ENCODE measurements at regions not wholly inside any gene's neighbourhood (a gene's known extent, or its start where the extent isn't known, plus 50 kb on each side); places are given as distances from the start of the nearest gene placed in this dataset.

DNA sequence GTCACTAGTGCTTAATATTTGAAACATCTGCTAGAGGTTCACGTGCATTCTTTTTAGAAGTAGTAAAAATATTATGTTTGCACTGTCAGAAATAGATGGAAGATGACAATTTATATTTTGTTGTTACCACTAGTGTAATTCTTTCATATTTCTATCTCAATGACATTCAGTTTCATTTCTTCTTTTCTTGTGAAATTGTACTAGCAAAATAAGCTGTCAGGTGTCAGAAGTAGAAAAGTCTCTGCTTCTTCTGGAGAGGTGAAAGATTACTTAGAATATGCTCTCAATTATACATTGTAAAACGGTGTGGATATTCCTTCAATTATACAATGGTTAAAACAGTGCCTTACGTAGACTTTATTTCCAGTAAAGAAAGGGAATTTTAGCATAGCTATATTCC, 395.4 kb downstream of the CSNK1G3 start:
- H3K27me3 Mint-ChIP-seq, result no peaks in the 10 kb centered on the region
- no peak for DNase-seq
- no peaks in the 10 kb centered on the region for H3K9me3 Mint-ChIP-seq
- no peak overlapping the region for H3K4me3 Mint-ChIP-seq
- no peak overlapping the region for H3K27ac Mint-ChIP-seq
- H3K4me1 Mint-ChIP-seq (ENCODE audit: low read depth), result no peaks in the 10 kb centered on the region
- ChIA-PET CTCF (no interaction called here), POLR2A (no interaction called here)
- ATAC-seq, result no peak
- intact Hi-C loops (cut with micrococcal nuclease), result no loop called here
- TF ChIP-seq, protein P1, sequence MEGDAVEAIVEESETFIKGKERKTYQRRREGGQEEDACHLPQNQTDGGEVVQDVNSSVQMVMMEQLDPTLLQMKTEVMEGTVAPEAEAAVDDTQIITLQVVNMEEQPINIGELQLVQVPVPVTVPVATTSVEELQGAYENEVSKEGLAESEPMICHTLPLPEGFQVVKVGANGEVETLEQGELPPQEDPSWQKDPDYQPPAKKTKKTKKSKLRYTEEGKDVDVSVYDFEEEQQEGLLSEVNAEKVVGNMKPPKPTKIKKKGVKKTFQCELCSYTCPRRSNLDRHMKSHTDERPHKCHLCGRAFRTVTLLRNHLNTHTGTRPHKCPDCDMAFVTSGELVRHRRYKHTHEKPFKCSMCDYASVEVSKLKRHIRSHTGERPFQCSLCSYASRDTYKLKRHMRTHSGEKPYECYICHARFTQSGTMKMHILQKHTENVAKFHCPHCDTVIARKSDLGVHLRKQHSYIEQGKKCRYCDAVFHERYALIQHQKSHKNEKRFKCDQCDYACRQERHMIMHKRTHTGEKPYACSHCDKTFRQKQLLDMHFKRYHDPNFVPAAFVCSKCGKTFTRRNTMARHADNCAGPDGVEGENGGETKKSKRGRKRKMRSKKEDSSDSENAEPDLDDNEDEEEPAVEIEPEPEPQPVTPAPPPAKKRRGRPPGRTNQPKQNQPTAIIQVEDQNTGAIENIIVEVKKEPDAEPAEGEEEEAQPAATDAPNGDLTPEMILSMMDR (IDR thresholded peaks at IDR 0.05), result no peak
- H3K36me3 Mint-ChIP-seq (ENCODE audit: low read depth), result no peaks in the 10 kb centered on the region

DNA sequence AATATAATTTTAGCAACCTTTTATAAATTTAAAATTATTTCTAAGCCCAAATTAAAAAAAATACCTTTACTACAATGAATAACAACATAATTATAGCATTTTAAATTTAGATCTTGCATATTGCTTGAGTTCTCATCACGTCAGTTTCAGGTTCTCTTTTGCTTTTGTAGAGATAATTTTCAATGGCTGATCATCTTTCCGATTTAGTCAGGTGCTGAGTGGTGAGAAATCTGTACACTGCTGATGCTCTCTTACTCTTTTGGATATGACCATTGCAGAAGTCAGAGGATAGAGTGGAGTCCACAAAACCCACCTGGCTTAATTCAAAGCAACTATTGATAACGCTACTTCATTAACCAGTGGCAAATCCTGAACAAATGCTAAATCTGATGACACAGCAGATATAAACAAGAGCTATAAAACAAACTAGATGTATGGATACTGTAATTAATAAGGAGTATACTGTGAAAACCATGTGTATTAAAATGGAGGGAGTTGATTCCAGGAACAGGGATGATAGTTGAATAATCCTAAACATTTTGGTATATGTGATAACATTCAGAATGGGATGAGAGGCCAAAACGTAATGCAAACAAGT, 394.8 kb downstream of the CSNK1G3 start:
- no peaks in the 10 kb centered on the region for H3K4me1 Mint-ChIP-seq (ENCODE audit: low read depth)
- no peak for DNase-seq
- H3K9me3 Mint-ChIP-seq, result no peaks in the 10 kb centered on the region
- H3K27ac Mint-ChIP-seq, result no peak overlapping the region
- TF ChIP-seq, protein P1 (IDR thresholded peaks at IDR 0.05), result no peak
- H3K27me3 Mint-ChIP-seq, result no peaks in the 10 kb centered on the region
- no peaks in the 10 kb centered on the region for H3K36me3 Mint-ChIP-seq (ENCODE audit: low read depth)
- intact Hi-C loops (cut with micrococcal nuclease), result no loop called here
- no peak overlapping the region for H3K4me3 Mint-ChIP-seq
- POLR2A ChIA-PET, result no interaction called here
- CTCF ChIA-PET, result no interaction called here
- no peak for ATAC-seq

DNA sequence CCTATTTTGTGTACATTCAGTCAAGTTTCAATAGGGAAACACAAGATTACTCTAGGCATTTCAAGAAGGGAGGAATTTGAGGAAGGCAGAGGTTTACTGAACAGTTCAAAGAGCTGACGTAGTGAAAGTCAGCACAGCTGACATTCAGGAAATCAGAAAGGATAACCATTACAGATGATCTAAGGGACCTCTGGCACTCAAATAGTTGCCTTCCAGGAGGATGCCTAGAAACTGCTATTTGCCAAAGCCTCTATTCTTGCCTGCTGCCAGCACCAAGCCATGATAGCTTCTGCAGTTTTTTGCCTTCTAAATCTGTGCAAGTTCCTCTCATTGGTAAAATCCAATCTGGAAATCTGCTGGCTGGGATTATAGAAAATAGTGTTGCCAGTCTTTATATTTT, 373.1 kb downstream of the CSNK1G3 start:
- ChIA-PET POLR2A (no interaction called here), CTCF (no interaction called here)
- Mint-ChIP-seq H3K27ac (no peak overlapping the region), H3K27me3 (no peaks in the 10 kb centered on the region), H3K4me3 (no peak overlapping the region), H3K4me1 (ENCODE audit: low read depth) (no peaks in the 10 kb centered on the region), H3K9me3 (no peaks in the 10 kb centered on the region), H3K36me3 (ENCODE audit: low read depth) (no peaks in the 10 kb centered on the region)
- intact Hi-C loops (cut with micrococcal nuclease), result no loop called here
- DNase-seq (no peak), ATAC-seq (no peak)
- TF ChIP-seq, protein P1 (IDR thresholded peaks at IDR 0.05), result no peak

DNA sequence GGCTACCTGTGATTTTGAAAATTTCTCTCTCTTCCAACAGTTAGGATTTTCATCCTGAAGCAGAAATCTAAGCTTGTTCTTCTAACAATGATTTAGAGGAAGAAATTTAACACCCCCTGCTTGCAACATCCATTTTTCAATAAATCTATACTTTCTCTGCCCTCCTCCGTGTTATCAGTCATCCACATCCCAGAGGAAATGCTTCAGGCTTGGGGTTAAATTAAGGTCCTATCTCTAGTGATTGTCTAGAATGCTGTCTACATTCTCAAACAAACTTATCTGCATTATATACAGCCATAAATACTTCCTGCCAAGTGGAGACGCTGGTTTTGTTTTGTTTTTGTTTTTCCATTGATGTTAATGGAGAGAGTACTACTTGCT, 371.0 kb downstream of the CSNK1G3 start:
- no peak for ATAC-seq
- no peak overlapping the region for H3K4me3 Mint-ChIP-seq
- H3K4me1 Mint-ChIP-seq (ENCODE audit: low read depth), result no peaks in the 10 kb centered on the region
- intact Hi-C loops (cut with micrococcal nuclease), result no loop called here
- no peaks in the 10 kb centered on the region for H3K9me3 Mint-ChIP-seq
- H3K27ac Mint-ChIP-seq, result no peak overlapping the region
- H3K36me3 Mint-ChIP-seq (ENCODE audit: low read depth), result no peaks in the 10 kb centered on the region
- no peak for DNase-seq
- CTCF ChIA-PET, result interaction anchor here (0.6 kb wide), 1 partner anchor 576 kb away, joined by 3 read pairs; no protein-coding TSS in a partner anchor
- TF ChIP-seq, protein P1 (IDR thresholded peaks at IDR 0.05), result no peak
- H3K27me3 Mint-ChIP-seq, result no peaks in the 10 kb centered on the region
- POLR2A ChIA-PET, result no interaction called here

DNA sequence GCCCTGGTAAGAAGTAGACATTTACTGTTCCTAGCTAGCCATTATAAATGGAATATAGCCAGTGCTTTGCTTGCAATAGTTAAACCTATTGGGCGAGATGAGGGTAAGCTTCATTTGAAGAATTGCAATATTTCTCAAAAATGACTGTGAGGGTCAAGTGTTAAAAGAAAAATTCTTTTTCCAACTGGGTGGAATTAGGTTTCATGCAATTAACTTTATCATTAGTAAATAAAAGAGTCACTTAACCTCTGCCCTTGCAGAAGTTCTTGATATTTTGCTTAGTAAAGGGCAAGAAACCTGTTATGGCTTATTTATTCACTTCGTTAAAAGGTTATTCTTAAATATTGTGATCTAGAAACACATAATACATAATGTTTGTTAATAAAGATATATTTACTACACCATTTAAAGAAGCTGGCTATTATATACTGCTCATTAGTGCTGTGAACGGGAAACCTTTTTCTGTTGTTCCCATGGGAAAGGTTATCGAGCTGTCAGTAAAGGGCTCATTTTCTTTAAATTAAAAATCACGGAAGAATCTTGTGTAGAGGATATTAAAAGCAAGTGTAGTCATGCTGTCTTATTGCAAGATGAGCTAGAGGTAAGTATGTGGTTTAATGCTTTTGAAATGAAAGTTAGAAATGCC, 370.5 kb downstream of the CSNK1G3 start:
- Mint-ChIP-seq H3K36me3 (ENCODE audit: low read depth) (no peaks in the 10 kb centered on the region), H3K9me3 (no peaks in the 10 kb centered on the region), H3K4me3 (no peak overlapping the region), H3K4me1 (ENCODE audit: low read depth) (no peaks in the 10 kb centered on the region), H3K27ac (no peak overlapping the region), H3K27me3 (no peaks in the 10 kb centered on the region)
- CTCF ChIA-PET, result interaction anchor here (0.5 to 0.6 kb wide), 2 partner anchors 576 to 1246 kb away, joined by 3 read pairs; no protein-coding TSS in a partner anchor
- TF ChIP-seq, protein P1 (IDR thresholded peaks at IDR 0.05), result no peak
- DNase-seq (no peak), ATAC-seq (no peak)
- intact Hi-C loops (cut with micrococcal nuclease), result no loop called here
- POLR2A ChIA-PET, result no interaction called here
